ENCODE measurements at regions not wholly inside any gene's neighbourhood (a gene's known extent, or its start where the extent isn't known, plus 50 kb on each side); places are given as distances from the start of the nearest gene placed in this dataset.

DNA sequence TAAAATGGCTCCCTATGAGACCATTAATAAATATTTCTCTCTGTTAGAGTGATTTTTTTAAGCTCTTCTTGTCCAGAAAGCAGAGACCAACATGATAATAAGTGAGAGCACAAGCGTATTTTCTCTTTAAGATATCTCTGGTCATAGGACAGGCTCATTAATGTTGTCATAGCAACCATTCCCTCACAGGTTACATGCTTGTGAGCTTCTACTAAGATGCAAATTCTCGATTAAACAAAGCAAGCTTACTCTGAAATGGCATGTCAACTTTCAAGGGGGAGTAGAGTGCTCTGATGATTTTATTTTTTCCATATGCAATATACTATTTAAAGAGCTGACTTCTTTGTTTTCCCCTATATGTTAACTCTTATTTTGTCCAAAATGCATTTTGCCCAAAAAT, 487.2 kb upstream of the LCORL start:
- Mint-ChIP-seq H3K36me3 (no peaks in the 10 kb centered on the region), H3K4me3 (no peak overlapping the region), H3K27me3 (ENCODE audit: low read depth) (peaks cover 5% of the 10 kb centered on the region), H3K9me3 (peaks cover 3% of the 10 kb centered on the region), H3K27ac (no peak overlapping the region), H3K4me1 (no peaks in the 10 kb centered on the region)
- TF ChIP-seq, protein P1, sequence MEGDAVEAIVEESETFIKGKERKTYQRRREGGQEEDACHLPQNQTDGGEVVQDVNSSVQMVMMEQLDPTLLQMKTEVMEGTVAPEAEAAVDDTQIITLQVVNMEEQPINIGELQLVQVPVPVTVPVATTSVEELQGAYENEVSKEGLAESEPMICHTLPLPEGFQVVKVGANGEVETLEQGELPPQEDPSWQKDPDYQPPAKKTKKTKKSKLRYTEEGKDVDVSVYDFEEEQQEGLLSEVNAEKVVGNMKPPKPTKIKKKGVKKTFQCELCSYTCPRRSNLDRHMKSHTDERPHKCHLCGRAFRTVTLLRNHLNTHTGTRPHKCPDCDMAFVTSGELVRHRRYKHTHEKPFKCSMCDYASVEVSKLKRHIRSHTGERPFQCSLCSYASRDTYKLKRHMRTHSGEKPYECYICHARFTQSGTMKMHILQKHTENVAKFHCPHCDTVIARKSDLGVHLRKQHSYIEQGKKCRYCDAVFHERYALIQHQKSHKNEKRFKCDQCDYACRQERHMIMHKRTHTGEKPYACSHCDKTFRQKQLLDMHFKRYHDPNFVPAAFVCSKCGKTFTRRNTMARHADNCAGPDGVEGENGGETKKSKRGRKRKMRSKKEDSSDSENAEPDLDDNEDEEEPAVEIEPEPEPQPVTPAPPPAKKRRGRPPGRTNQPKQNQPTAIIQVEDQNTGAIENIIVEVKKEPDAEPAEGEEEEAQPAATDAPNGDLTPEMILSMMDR (IDR thresholded peaks at IDR 0.05; ENCODE audit: unreplicated experiment): no peak
- DNase-seq (ENCODE audit: low spot score in 2 of 2, unreplicated experiment in 2 of 2): no peak

DNA sequence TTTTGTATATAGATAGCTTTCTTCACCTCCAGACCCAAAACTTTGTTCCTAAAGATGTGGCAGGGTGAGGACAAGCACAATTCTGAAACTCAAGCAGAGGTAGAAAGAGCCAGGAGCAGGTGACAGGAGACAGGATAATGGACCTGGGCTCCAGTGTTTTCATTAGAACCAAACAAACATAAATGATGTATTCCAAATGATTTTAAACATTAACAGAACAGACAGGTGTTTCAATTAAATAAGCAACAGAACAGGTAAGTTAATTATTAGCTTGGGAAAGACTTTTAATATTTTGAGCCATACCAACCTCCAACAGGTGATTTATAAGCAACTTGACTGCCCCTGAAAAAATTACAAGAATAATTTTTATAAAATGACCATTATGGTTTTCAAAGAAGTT, 459.4 kb upstream of the LCORL start:
- Mint-ChIP-seq H3K4me3 (no peak overlapping the region), H3K4me1 (no peaks in the 10 kb centered on the region), H3K27me3 (ENCODE audit: low read depth) (no peaks in the 10 kb centered on the region), H3K9me3 (peaks cover 44% of the 10 kb centered on the region), H3K27ac (no peak overlapping the region), H3K36me3 (no peaks in the 10 kb centered on the region)
- DNase-seq (ENCODE audit: low spot score in 2 of 2, unreplicated experiment in 2 of 2): no peak
- TF ChIP-seq, protein P1 (IDR thresholded peaks at IDR 0.05; ENCODE audit: unreplicated experiment): no peak

DNA sequence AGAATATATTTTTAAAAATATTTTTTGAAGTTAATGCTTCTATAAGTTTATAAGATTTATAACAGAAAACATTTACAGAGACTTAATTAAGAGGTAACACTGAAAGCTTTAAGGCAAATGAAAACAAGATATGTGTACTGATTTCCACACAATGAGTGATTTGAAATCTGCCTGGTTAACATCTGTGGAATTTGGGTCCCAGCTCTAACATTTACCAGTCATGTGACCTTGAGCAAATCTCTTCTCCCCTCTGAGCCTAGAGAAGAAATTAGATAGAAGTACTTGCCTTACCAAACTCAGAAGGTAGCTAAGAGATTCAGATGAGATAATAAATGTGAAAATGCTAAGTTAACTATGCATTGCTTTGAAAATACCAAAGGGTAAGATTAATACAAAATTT, 458.8 kb upstream of the LCORL start:
- no peak for DNase-seq (ENCODE audit: low spot score in 2 of 2, unreplicated experiment in 2 of 2)
- TF ChIP-seq, protein P1 (IDR thresholded peaks at IDR 0.05; ENCODE audit: unreplicated experiment): no peak
- Mint-ChIP-seq H3K9me3 (peaks cover 47% of the 10 kb centered on the region), H3K27me3 (ENCODE audit: low read depth) (no peaks in the 10 kb centered on the region), H3K4me1 (no peaks in the 10 kb centered on the region), H3K4me3 (no peak overlapping the region), H3K27ac (no peak overlapping the region), H3K36me3 (no peaks in the 10 kb centered on the region)

DNA sequence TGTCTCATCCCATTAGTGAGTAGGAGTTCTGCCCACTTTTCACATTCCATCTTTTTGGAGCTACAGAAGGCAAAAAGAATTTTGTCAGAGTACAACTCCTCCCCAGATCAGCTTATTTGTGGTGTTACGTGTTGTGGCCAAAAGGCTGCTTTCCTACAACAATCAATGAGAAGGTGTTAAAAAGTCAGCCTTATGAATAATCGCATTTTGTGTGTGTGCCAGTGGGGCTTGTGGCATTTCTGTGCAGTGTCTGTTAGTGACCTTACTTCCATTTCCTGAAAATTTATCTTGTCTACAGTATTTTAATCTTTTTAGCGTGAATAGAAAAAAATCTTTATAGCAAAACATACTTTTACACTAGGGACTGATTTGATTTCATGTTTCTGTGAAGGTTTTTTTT, 458.3 kb upstream of the LCORL start:
- H3K27me3 Mint-ChIP-seq (ENCODE audit: low read depth): no peaks in the 10 kb centered on the region
- no peak for DNase-seq (ENCODE audit: low spot score in 2 of 2, unreplicated experiment in 2 of 2)
- no peak overlapping the region for H3K27ac Mint-ChIP-seq
- TF ChIP-seq, protein P1 (IDR thresholded peaks at IDR 0.05; ENCODE audit: unreplicated experiment): no peak
- H3K9me3 Mint-ChIP-seq: peaks cover 42% of the 10 kb centered on the region
- H3K36me3 Mint-ChIP-seq: no peaks in the 10 kb centered on the region
- H3K4me1 Mint-ChIP-seq: no peaks in the 10 kb centered on the region
- H3K4me3 Mint-ChIP-seq: no peak overlapping the region

- DNase-seq (ENCODE audit: low spot score in 2 of 2, unreplicated experiment in 2 of 2): no peak
- H3K9me3 Mint-ChIP-seq: no peaks in the 10 kb centered on the region
- TF ChIP-seq, protein P1 (IDR thresholded peaks at IDR 0.05; ENCODE audit: unreplicated experiment): no peak
- H3K4me1 Mint-ChIP-seq: no peaks in the 10 kb centered on the region
- no peak overlapping the region for H3K4me3 Mint-ChIP-seq
- no peaks in the 10 kb centered on the region for H3K27me3 Mint-ChIP-seq (ENCODE audit: low read depth)
- no peak overlapping the region for H3K27ac Mint-ChIP-seq
- no peaks in the 10 kb centered on the region for H3K36me3 Mint-ChIP-seq
These were observed 442.5 kb upstream of the LCORL start for GRCh38 chr4:18463987-18464559.

GRCh38 chr4:18458465-18458864, 436.9 kb upstream of the LCORL start:
- no peaks in the 10 kb centered on the region for H3K36me3 Mint-ChIP-seq
- H3K27me3 Mint-ChIP-seq (ENCODE audit: low read depth): peaks cover 13% of the 10 kb centered on the region
- TF ChIP-seq, protein P1 (IDR thresholded peaks at IDR 0.05; ENCODE audit: unreplicated experiment): no peak
- H3K27ac Mint-ChIP-seq: no peak overlapping the region
- no peaks in the 10 kb centered on the region for H3K4me1 Mint-ChIP-seq
- no peaks in the 10 kb centered on the region for H3K9me3 Mint-ChIP-seq
- H3K4me3 Mint-ChIP-seq: no peak overlapping the region
- DNase-seq (ENCODE audit: low spot score in 2 of 2, unreplicated experiment in 2 of 2): no peak
